Duodenal mucosa (tissue), 2 donors: ENCODE measurements at regions not wholly inside any gene's neighbourhood (a gene's known extent, or its start where the extent isn't known, plus 50 kb on each side); places are given as distances from the start of the nearest gene placed in this dataset.

Source experiments
- H3K27ac ChIP-seq: one replicate; pipeline ENCODE4 v1.7.0; 2013; ENCODE audit warnings: low read depth, low read length
- H3K27me3 ChIP-seq, 2 donors: one replicate each; pipeline ENCODE4 v1.7.0; 2013; ENCODE audit warnings: low read length in 2 of 2, control low read depth in 1 of 2; ENCODE audit not compliant: insufficient read depth in 2 of 2, control insufficient read depth in 1 of 2
- H3K36me3 ChIP-seq, 2 donors: one replicate each; pipeline ENCODE4 v1.7.0; 2013; ENCODE audit warnings: low read length in 2 of 2, control low read depth in 1 of 2; ENCODE audit not compliant: insufficient read depth in 2 of 2, control insufficient read depth in 1 of 2
- H3K4me1 ChIP-seq, 2 donors: one replicate each; pipeline ENCODE4 v1.7.0; 2013; ENCODE audit warnings: low read length in 2 of 2, control low read depth in 1 of 2; ENCODE audit not compliant: insufficient read depth in 2 of 2, control insufficient read depth in 1 of 2
- H3K4me3 ChIP-seq, 2 donors: one replicate each; pipeline ENCODE4 v1.7.0; 2013; ENCODE audit warnings: low read length in 2 of 2, low read depth in 1 of 2
- H3K9ac ChIP-seq, 2 donors: one replicate each; pipeline ENCODE4 v1.7.0; 2013; ENCODE audit warnings: low read length in 2 of 2, low read depth in 1 of 2
- H3K9me3 ChIP-seq, 2 donors: one replicate each; pipeline ENCODE4 v1.7.0; 2013; ENCODE audit warnings: low read length in 2 of 2, control low read depth in 1 of 2; ENCODE audit not compliant: control insufficient read depth in 1 of 2

- Histone ChIP-seq H3K4me1 (no peaks in the 10 kb centered on the region), H3K9me3 (peaks cover 0 to 19% of the 10 kb centered on the region in 2 donors), H3K36me3 (no peaks in the 10 kb centered on the region), H3K27ac (no peak overlapping the region), H3K4me3 (no peak overlapping the region), H3K27me3 (no peaks in the 10 kb centered on the region), H3K9ac (no peak overlapping the region)
Observed at GRCh38 chr2:34447097-34447496, 848.0 kb upstream of the FAM98A start.

- no peak overlapping the region for H3K27ac ChIP-seq
- H3K36me3 ChIP-seq: no peaks in the 10 kb centered on the region
- H3K4me1 ChIP-seq: no peaks in the 10 kb centered on the region
- H3K9me3 ChIP-seq: peaks cover 0 to 2% of the 10 kb centered on the region in 2 donors
- no peak overlapping the region for H3K9ac ChIP-seq
- no peaks in the 10 kb centered on the region for H3K27me3 ChIP-seq
- no peak overlapping the region for H3K4me3 ChIP-seq
Observed at GRCh38 chr2:34423301-34423700, 824.2 kb upstream of the FAM98A start.

GRCh38 chr2:34419856-34420255 lies 820.8 kb upstream of the FAM98A start:
- H3K36me3 ChIP-seq: no peaks in the 10 kb centered on the region
- peaks cover 0 to 2% of the 10 kb centered on the region in 2 donors for H3K9me3 ChIP-seq
- H3K4me3 ChIP-seq: no peak overlapping the region
- no peak overlapping the region for H3K9ac ChIP-seq
- no peaks in the 10 kb centered on the region for H3K27me3 ChIP-seq
- no peaks in the 10 kb centered on the region for H3K4me1 ChIP-seq
- no peak overlapping the region for H3K27ac ChIP-seq

- Histone ChIP-seq H3K9me3 (no peaks in the 10 kb centered on the region), H3K9ac (no peak overlapping the region)
Observed at GRCh38 chr2:34416856-34417255, 817.8 kb upstream of the FAM98A start.

GRCh38 chr2:34414856-34415255 lies 815.8 kb upstream of the FAM98A start:
- Histone ChIP-seq H3K27me3 (no peaks in the 10 kb centered on the region), H3K27ac (no peak overlapping the region)

More at GRCh38 chr2:34416856-34417255, 817.8 kb upstream of the FAM98A start:
- H3K36me3 ChIP-seq: no peaks in the 10 kb centered on the region
- H3K27me3 ChIP-seq: no peaks in the 10 kb centered on the region
- no peaks in the 10 kb centered on the region for H3K4me1 ChIP-seq
- H3K4me3 ChIP-seq: no peak overlapping the region
- no peak overlapping the region for H3K27ac ChIP-seq

GRCh38 chr2:34408100-34408499 lies 809.0 kb upstream of the FAM98A start:
- no peaks in the 10 kb centered on the region for H3K27me3 ChIP-seq
- H3K4me1 ChIP-seq: no peaks in the 10 kb centered on the region

More at GRCh38 chr2:34414856-34415255, 815.8 kb upstream of the FAM98A start:
- Histone ChIP-seq H3K36me3 (no peaks in the 10 kb centered on the region), H3K9me3 (no peaks in the 10 kb centered on the region), H3K4me3 (no peak overlapping the region), H3K9ac (no peak overlapping the region), H3K4me1 (no peaks in the 10 kb centered on the region)

GRCh38 chr2:34403512-34403911 lies 804.4 kb upstream of the FAM98A start:
- no peak overlapping the region for H3K9ac ChIP-seq
- H3K9me3 ChIP-seq: no peaks in the 10 kb centered on the region
- H3K27me3 ChIP-seq: no peaks in the 10 kb centered on the region
- no peaks in the 10 kb centered on the region for H3K36me3 ChIP-seq
- no peak overlapping the region for H3K4me3 ChIP-seq
- H3K27ac ChIP-seq: no peak overlapping the region
- H3K4me1 ChIP-seq: no peaks in the 10 kb centered on the region

More at GRCh38 chr2:34408100-34408499, 809.0 kb upstream of the FAM98A start:
- Histone ChIP-seq H3K27ac (no peak overlapping the region), H3K9ac (no peak overlapping the region), H3K4me3 (no peak overlapping the region), H3K36me3 (no peaks in the 10 kb centered on the region), H3K9me3 (no peaks in the 10 kb centered on the region)

GRCh38 chr2:34402376-34402775 lies 803.3 kb upstream of the FAM98A start:
- Histone ChIP-seq H3K27ac (no peak overlapping the region), H3K36me3 (no peaks in the 10 kb centered on the region), H3K9ac (no peak overlapping the region), H3K9me3 (no peaks in the 10 kb centered on the region), H3K4me3 (no peak overlapping the region), H3K27me3 (no peaks in the 10 kb centered on the region), H3K4me1 (no peaks in the 10 kb centered on the region)

- Histone ChIP-seq H3K27ac (no peak overlapping the region), H3K4me3 (no peak overlapping the region), H3K36me3 (no peaks in the 10 kb centered on the region)
Observed at GRCh38 chr2:34401186-34401585, 802.1 kb upstream of the FAM98A start.

GRCh38 chr2:34388446-34388845 lies 789.3 kb upstream of the FAM98A start:
- Histone ChIP-seq H3K9ac (no peak overlapping the region), H3K27me3 (no peaks in the 10 kb centered on the region), H3K4me3 (no peak overlapping the region), H3K9me3 (no peaks in the 10 kb centered on the region), H3K27ac (no peak overlapping the region), H3K4me1 (no peaks in the 10 kb centered on the region), H3K36me3 (no peaks in the 10 kb centered on the region)

More at GRCh38 chr2:34401186-34401585, 802.1 kb upstream of the FAM98A start:
- H3K27me3 ChIP-seq: no peaks in the 10 kb centered on the region
- H3K9ac ChIP-seq: no peak overlapping the region
- H3K9me3 ChIP-seq: no peaks in the 10 kb centered on the region
- H3K4me1 ChIP-seq: no peaks in the 10 kb centered on the region

- no peaks in the 10 kb centered on the region for H3K9me3 ChIP-seq
Observed at GRCh38 chr2:34387536-34387935, 788.4 kb upstream of the FAM98A start.

More at GRCh38 chr2:34387536-34387935, 788.4 kb upstream of the FAM98A start:
- H3K27me3 ChIP-seq: no peaks in the 10 kb centered on the region
- H3K4me1 ChIP-seq: no peaks in the 10 kb centered on the region
- no peak overlapping the region for H3K9ac ChIP-seq
- no peak overlapping the region for H3K27ac ChIP-seq
- no peaks in the 10 kb centered on the region for H3K36me3 ChIP-seq
- no peak overlapping the region for H3K4me3 ChIP-seq
